ENCODE measurements at regions not wholly inside any gene's neighbourhood (a gene's known extent, or its start where the extent isn't known, plus 50 kb on each side); places are given as distances from the start of the nearest gene placed in this dataset.

DNA sequence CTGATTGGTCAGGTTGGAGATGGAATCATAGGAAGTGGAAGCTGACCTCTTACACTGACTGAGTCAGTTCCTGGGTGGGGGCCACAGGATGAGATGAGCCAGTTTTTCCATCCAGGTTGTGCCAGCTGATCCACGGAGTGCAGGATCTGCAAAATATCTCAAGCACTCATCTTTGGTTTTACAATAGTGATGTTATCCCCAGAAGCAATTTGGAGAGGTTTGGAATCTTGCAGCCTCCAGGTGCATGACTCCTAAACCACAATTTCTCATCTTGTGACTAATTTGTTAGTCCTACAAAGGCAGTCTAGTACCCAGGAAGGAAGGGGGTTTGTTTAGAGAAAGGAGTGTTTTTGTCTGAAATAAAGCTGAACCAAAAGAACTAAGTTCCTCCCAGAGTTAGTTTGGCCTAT, 212.8 kb downstream of the SLITRK6 start:
- H3K36me3 ChIP-seq: no peaks in the 10 kb centered on the region

DNA sequence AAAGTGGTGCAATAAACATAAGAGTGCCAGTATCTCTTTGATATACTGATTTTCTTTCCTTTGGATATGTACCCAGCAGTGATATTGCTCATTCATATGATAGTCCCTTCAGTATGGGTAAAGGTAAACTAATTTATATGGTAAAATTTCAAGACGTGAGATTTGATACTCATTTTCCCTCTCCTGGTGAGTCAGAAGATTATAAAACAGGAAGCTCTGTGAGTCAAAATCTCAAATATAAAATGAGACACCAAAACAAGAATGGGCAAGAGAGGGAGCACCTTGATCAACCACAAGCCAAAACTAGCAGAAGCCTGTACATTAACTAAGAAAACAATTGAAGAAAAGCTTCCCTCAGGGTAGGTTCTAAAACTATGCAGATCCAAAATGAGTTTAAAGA, 216.3 kb downstream of the SLITRK6 start:
- Histone ChIP-seq H3K9ac (ENCODE audit: low read depth in 2 of 2, low read length in 2 of 2) (no peak overlapping the region), H3K4me1 (no peaks in the 10 kb centered on the region), H3K27ac (no peak overlapping the region), H3K4me3 (no peak overlapping the region), H3K27me3 (no peaks in the 10 kb centered on the region), H3K9me3 (no peaks in the 10 kb centered on the region), H3K36me3 (no peaks in the 10 kb centered on the region)
- DNase-seq: no peak
- intact Hi-C loops (cut with DNase I): no loop called here
- TF ChIP-seq, protein P1, sequence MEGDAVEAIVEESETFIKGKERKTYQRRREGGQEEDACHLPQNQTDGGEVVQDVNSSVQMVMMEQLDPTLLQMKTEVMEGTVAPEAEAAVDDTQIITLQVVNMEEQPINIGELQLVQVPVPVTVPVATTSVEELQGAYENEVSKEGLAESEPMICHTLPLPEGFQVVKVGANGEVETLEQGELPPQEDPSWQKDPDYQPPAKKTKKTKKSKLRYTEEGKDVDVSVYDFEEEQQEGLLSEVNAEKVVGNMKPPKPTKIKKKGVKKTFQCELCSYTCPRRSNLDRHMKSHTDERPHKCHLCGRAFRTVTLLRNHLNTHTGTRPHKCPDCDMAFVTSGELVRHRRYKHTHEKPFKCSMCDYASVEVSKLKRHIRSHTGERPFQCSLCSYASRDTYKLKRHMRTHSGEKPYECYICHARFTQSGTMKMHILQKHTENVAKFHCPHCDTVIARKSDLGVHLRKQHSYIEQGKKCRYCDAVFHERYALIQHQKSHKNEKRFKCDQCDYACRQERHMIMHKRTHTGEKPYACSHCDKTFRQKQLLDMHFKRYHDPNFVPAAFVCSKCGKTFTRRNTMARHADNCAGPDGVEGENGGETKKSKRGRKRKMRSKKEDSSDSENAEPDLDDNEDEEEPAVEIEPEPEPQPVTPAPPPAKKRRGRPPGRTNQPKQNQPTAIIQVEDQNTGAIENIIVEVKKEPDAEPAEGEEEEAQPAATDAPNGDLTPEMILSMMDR (IDR thresholded peaks at IDR 0.05): no peak

More for the DNA sequence above, 212.8 kb downstream of the SLITRK6 start:
- TF ChIP-seq, protein P1 (IDR thresholded peaks at IDR 0.05): no peak
- DNase-seq: no peak
- Histone ChIP-seq H3K9ac (ENCODE audit: low read depth in 2 of 2, low read length in 2 of 2) (no peak overlapping the region), H3K27me3 (no peaks in the 10 kb centered on the region), H3K27ac (no peak overlapping the region), H3K4me3 (no peak overlapping the region), H3K9me3 (no peaks in the 10 kb centered on the region), H3K4me1 (no peaks in the 10 kb centered on the region)
- intact Hi-C loops (cut with DNase I): no loop called here

DNA sequence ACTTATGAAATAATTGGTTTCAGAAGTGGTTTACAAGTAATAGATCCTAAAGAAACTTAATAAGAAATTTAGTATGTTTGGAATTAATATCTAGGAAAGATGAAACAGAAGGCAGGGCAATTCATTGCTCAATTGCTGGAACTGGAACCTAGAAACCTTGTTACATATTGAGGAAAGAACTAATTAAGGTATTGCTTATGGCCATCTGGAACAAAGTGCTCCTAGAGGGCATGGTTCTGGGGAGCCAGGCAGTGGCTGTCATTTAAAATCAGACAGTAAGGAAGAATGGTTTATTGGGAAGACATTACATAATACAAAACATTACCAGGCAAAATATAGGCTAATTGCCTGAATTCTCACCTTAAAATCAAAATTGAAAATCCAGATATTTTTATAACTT, 224.1 kb downstream of the SLITRK6 start:
- Histone ChIP-seq H3K9me3 (no peaks in the 10 kb centered on the region), H3K4me3 (no peak overlapping the region), H3K9ac (ENCODE audit: low read depth in 2 of 2, low read length in 2 of 2) (no peak overlapping the region), H3K36me3 (no peaks in the 10 kb centered on the region), H3K27me3 (no peaks in the 10 kb centered on the region), H3K27ac (no peak overlapping the region), H3K4me1 (no peaks in the 10 kb centered on the region)
- TF ChIP-seq, protein P1 (IDR thresholded peaks at IDR 0.05): no peak
- intact Hi-C loops (cut with DNase I): no loop called here
- no peak for DNase-seq

DNA sequence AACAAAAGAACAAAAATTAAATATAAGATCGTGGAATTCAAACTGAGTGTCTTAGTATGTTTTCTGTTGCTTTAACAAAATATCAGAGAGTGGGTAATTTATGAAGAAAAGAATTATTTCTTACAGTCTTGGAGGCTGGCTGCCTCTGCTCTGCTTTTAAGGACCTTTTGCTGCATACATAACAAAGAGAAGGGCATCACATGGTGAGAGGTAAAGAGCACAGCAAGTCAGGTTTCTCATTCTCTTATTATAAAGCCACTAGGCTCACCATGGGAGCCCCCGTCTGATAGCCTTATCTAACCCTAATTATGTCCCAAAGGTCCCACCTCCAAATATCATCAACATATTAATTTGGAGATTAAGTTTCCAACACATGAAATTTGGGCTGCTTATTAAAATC, 231.3 kb downstream of the SLITRK6 start:
- H3K9ac ChIP-seq (ENCODE audit: low read depth in 2 of 2, low read length in 2 of 2): no peak overlapping the region
- intact Hi-C loops (cut with DNase I): no loop called here
- no peak for DNase-seq
- no peak overlapping the region for H3K4me3 ChIP-seq
- H3K27ac ChIP-seq: no peak overlapping the region
- TF ChIP-seq, protein P1 (IDR thresholded peaks at IDR 0.05): no peak
- no peaks in the 10 kb centered on the region for H3K4me1 ChIP-seq
- H3K36me3 ChIP-seq: no peaks in the 10 kb centered on the region
- H3K27me3 ChIP-seq: no peaks in the 10 kb centered on the region
- H3K9me3 ChIP-seq: no peaks in the 10 kb centered on the region

DNA sequence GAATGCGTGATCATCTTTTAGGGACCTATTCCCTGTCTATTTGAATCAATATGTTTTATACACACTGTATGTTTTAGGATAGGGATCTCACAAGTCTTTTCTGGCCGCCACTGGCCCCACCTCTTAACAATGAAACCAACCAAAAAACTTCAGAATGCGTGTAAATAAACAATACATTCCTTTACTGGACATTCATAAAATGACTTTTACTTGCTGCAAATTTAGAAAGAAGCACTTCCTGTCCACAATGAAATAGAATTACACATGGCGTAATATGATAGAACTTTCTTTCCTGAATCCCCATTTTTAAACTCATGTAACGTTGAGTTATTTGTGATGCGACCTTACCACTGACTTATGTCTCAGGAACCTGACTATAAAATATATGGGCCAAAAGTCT, 233.6 kb downstream of the SLITRK6 start:
- no peak for DNase-seq
- H3K36me3 ChIP-seq: no peaks in the 10 kb centered on the region
- H3K27me3 ChIP-seq: no peaks in the 10 kb centered on the region
- TF ChIP-seq, protein P1 (IDR thresholded peaks at IDR 0.05): no peak
- intact Hi-C loops (cut with DNase I): no loop called here
- H3K9me3 ChIP-seq: no peaks in the 10 kb centered on the region
- H3K4me3 ChIP-seq: no peak overlapping the region
- H3K4me1 ChIP-seq: no peaks in the 10 kb centered on the region
- H3K9ac ChIP-seq (ENCODE audit: low read depth in 2 of 2, low read length in 2 of 2): no peak overlapping the region
- no peak overlapping the region for H3K27ac ChIP-seq

DNA sequence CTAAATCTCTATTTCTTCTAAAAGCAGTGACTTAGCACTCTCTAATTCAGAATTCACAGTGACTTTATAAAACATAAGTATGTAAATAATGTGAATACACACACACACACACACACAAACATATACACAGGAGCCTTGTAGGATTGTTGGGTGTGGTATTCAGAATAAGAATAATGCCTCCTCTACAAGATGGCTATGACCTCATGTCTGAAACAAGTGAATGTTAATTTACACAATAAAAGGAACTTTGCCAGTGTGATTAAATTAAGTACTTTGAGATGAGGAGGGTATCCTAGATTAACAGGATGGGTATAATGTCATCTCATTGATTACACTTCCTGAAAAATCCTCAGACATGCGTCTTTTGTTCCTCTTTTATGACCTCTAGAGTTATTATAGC, 234.6 kb downstream of the SLITRK6 start:
- DNase-seq: no peak
- Histone ChIP-seq H3K27me3 (no peaks in the 10 kb centered on the region), H3K4me1 (no peaks in the 10 kb centered on the region), H3K27ac (no peak overlapping the region), H3K36me3 (no peaks in the 10 kb centered on the region), H3K9ac (ENCODE audit: low read depth in 2 of 2, low read length in 2 of 2) (no peak overlapping the region), H3K4me3 (no peak overlapping the region), H3K9me3 (no peaks in the 10 kb centered on the region)
- intact Hi-C loops (cut with DNase I): no loop called here
- TF ChIP-seq, protein P1 (IDR thresholded peaks at IDR 0.05): no peak
